DOHH2 (cell line): ENCODE measurements at regions not wholly inside any gene's neighbourhood (a gene's known extent, or its start where the extent isn't known, plus 50 kb on each side); places are given as distances from the start of the nearest gene placed in this dataset.

Experiments
- CTCF ChIP-seq: fragments of 200-600 bp; sonication (generic); IDR thresholded peaks from one replicate; pipeline ENCODE4 v1.5.1; 2014; ENCODE audit warnings: antibody characterized with exemption, mild to moderate bottlenecking, low read depth, low read length; ENCODE audit not compliant: poor library complexity, severe bottlenecking
- EZH2phosphoT487 ChIP-seq: fragments of 200-600 bp; sonication (generic); IDR thresholded peaks from 2 replicates; pipeline ENCODE4 v1.6.1; 2017; ENCODE audit warnings: borderline replicate concordance, mild to moderate bottlenecking, antibody characterized with exemption, low read length, moderate library complexity, mixed read lengths

- TF ChIP-seq CTCF = no peak
- no peak for TF ChIP-seq EZH2phosphoT487
Observed at GRCh38 chr5:171524466-171524865, 105.0 kb downstream of the FGF18 start.
